ENCODE measurements at regions not wholly inside any gene's neighbourhood (a gene's known extent, or its start where the extent isn't known, plus 50 kb on each side); places are given as distances from the start of the nearest gene placed in this dataset.
A peak's percentile ranks its signal among the peaks of the same experiment; 100 is the strongest.

- H3K4me1 Mint-ChIP-seq (ENCODE audit: unreplicated experiment) = peaks cover 14% of the 10 kb centered on the region
- H3K4me3 Mint-ChIP-seq = peak overlapping the region; percentile 79
- peak; percentile 81 for TF ChIP-seq CTCF (conservative IDR thresholded peaks at IDR 0.05)
- DNase-seq (ENCODE audit: extremely low spot score, unreplicated experiment) = no peak
- no peak overlapping the region for H3K27ac Mint-ChIP-seq
- peaks cover 11% of the 10 kb centered on the region for H3K27me3 Mint-ChIP-seq
- no peaks in the 10 kb centered on the region for H3K36me3 Mint-ChIP-seq
- no peaks in the 10 kb centered on the region for H3K9me3 Mint-ChIP-seq
These were observed 83.6 kb upstream of the AKAP13 start for GRCh38 chr15:85296615-85297402.

- Mint-ChIP-seq H3K4me1 (ENCODE audit: unreplicated experiment) (peaks cover 14% of the 10 kb centered on the region), H3K9me3 (no peaks in the 10 kb centered on the region), H3K27me3 (peaks cover 8% of the 10 kb centered on the region), H3K4me3 (no peak overlapping the region), H3K36me3 (no peaks in the 10 kb centered on the region), H3K27ac (no peak overlapping the region)
- DNase-seq (ENCODE audit: extremely low spot score, unreplicated experiment) = no peak
- no peak for TF ChIP-seq CTCF (conservative IDR thresholded peaks at IDR 0.05)
These were observed 82.9 kb upstream of the AKAP13 start for GRCh38 chr15:85297537-85297936.

GRCh38 chr15:85298366-85298765 lies 82.0 kb upstream of the AKAP13 start:
- TF ChIP-seq CTCF (conservative IDR thresholded peaks at IDR 0.05) = no peak
- no peak for DNase-seq (ENCODE audit: extremely low spot score, unreplicated experiment)
- Mint-ChIP-seq H3K27ac (no peak overlapping the region), H3K9me3 (no peaks in the 10 kb centered on the region), H3K36me3 (no peaks in the 10 kb centered on the region), H3K4me3 (no peak overlapping the region), H3K4me1 (ENCODE audit: unreplicated experiment) (peaks cover 14% of the 10 kb centered on the region), H3K27me3 (peaks cover 8% of the 10 kb centered on the region)

- H3K27me3 Mint-ChIP-seq = peaks cover 8% of the 10 kb centered on the region
- no peaks in the 10 kb centered on the region for H3K36me3 Mint-ChIP-seq
- DNase-seq (ENCODE audit: extremely low spot score, unreplicated experiment) = no peak
- H3K27ac Mint-ChIP-seq = no peak overlapping the region
- peaks cover 14% of the 10 kb centered on the region for H3K4me1 Mint-ChIP-seq (ENCODE audit: unreplicated experiment)
- no peak for TF ChIP-seq CTCF (conservative IDR thresholded peaks at IDR 0.05)
- no peaks in the 10 kb centered on the region for H3K9me3 Mint-ChIP-seq
- no peak overlapping the region for H3K4me3 Mint-ChIP-seq
These were observed 81.5 kb upstream of the AKAP13 start for GRCh38 chr15:85298941-85299340.

GRCh38 chr15:85302271-85302670 lies 78.1 kb upstream of the AKAP13 start:
- H3K27ac Mint-ChIP-seq = no peak overlapping the region
- H3K4me1 Mint-ChIP-seq (ENCODE audit: unreplicated experiment) = peaks cover 3% of the 10 kb centered on the region
- no peaks in the 10 kb centered on the region for H3K9me3 Mint-ChIP-seq
- no peak for TF ChIP-seq CTCF (conservative IDR thresholded peaks at IDR 0.05)
- H3K4me3 Mint-ChIP-seq = no peak overlapping the region
- no peak for DNase-seq (ENCODE audit: extremely low spot score, unreplicated experiment)
- H3K36me3 Mint-ChIP-seq = no peaks in the 10 kb centered on the region
- H3K27me3 Mint-ChIP-seq = peaks cover 5% of the 10 kb centered on the region
